ENCODE measurements at regions not wholly inside any gene's neighbourhood (a gene's known extent, or its start where the extent isn't known, plus 50 kb on each side); places are given as distances from the start of the nearest gene placed in this dataset.

GRCh38 chr12:86333955-86334522, 77.8 kb upstream of the MGAT4C start:
- TF ChIP-seq, protein P1, sequence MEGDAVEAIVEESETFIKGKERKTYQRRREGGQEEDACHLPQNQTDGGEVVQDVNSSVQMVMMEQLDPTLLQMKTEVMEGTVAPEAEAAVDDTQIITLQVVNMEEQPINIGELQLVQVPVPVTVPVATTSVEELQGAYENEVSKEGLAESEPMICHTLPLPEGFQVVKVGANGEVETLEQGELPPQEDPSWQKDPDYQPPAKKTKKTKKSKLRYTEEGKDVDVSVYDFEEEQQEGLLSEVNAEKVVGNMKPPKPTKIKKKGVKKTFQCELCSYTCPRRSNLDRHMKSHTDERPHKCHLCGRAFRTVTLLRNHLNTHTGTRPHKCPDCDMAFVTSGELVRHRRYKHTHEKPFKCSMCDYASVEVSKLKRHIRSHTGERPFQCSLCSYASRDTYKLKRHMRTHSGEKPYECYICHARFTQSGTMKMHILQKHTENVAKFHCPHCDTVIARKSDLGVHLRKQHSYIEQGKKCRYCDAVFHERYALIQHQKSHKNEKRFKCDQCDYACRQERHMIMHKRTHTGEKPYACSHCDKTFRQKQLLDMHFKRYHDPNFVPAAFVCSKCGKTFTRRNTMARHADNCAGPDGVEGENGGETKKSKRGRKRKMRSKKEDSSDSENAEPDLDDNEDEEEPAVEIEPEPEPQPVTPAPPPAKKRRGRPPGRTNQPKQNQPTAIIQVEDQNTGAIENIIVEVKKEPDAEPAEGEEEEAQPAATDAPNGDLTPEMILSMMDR (IDR thresholded peaks at IDR 0.05; ENCODE audit: borderline replicate concordance, control extremely low read depth, extremely low read depth, insufficient read depth, missing control alignments) = no peak
- in situ Hi-C loops (cut with MboI; ENCODE audit: low sequenced_read_pairs, unreplicated experiment) = no loop called here

DNA sequence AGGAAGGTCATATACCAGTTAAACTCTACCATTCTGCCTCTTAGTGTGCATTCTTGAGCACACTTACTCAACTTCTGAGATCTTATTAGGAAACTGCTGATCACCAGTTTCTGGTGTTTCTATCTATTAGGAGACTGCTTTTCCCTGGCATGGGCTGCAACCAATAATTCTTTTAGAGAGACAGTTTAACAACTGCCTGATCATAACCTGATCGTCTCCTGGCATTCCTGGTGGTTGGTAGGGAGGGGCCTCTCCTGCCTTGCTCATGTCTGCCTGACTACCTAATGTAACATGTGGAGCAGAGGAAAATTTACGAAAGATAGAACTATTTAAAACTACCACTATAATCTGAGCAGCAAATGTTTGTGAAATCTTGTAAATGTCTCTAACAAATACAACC, 75.3 kb upstream of the MGAT4C start:
- DNase-seq (ENCODE audit: low spot score) = no peak
- in situ Hi-C loops (cut with MboI; ENCODE audit: low sequenced_read_pairs, unreplicated experiment) = no loop called here
- TF ChIP-seq, protein P1 (IDR thresholded peaks at IDR 0.05; ENCODE audit: borderline replicate concordance, control extremely low read depth, extremely low read depth, insufficient read depth, missing control alignments) = no peak

More at GRCh38 chr12:86333955-86334522, 77.8 kb upstream of the MGAT4C start:
- no peak for DNase-seq (ENCODE audit: low spot score)

DNA sequence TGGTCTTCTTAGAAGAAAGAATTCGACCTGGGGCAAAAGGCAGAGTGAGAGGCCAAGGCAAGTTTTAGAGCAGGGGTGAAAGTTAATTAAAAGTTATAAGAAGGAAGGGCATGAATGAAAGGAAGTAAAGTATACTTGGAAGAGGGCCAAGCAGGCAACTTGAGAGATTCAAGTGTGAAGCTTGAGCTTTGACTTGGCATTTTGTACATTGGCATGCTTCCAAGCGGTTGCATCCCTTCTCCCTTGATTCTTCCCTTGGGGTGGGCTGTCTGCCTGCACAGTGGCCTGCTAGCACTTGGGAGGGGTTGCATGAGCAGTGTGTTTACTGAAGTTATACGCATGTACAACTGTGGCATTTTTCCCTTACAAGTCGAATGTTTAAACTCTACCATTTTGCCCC, 74.8 kb upstream of the MGAT4C start:
- TF ChIP-seq, protein P1 (IDR thresholded peaks at IDR 0.05; ENCODE audit: borderline replicate concordance, control extremely low read depth, extremely low read depth, insufficient read depth, missing control alignments) = no peak
- in situ Hi-C loops (cut with MboI; ENCODE audit: low sequenced_read_pairs, unreplicated experiment) = no loop called here
- DNase-seq (ENCODE audit: low spot score) = no peak

GRCh38 chr12:86312232-86312631, 56.0 kb upstream of the MGAT4C start:
- DNase-seq (ENCODE audit: low spot score) = no peak
- in situ Hi-C loops (cut with MboI; ENCODE audit: low sequenced_read_pairs, unreplicated experiment) = no loop called here
- TF ChIP-seq, protein P1 (IDR thresholded peaks at IDR 0.05; ENCODE audit: borderline replicate concordance, control extremely low read depth, extremely low read depth, insufficient read depth, missing control alignments) = no peak

Data from GM13976 (cell line).